GM21723 (cell line): ENCODE measurements at regions not wholly inside any gene's neighbourhood (a gene's known extent, or its start where the extent isn't known, plus 50 kb on each side); places are given as distances from the start of the nearest gene placed in this dataset.
"Not testable (repeated sequence)": the region's sequence is repeated elsewhere in the genome, so short reads cannot be mapped to it uniquely, and the experiment has no call there.

Experiments used
- ATAC-seq: cut with Tn5 transposase; IDR thresholded peaks from one replicate; pipeline ENCODE4 v1.9.1; 2021; ENCODE audit warnings: mild to moderate bottlenecking, moderate library complexity; ENCODE audit not compliant: unreplicated experiment

GRCh38 chrX:87236830-87237440 lies 280.7 kb upstream of the KLHL4 start:
- no peak for ATAC-seq

GRCh38 chrX:87265518-87265917 lies 252.1 kb upstream of the KLHL4 start:
- ATAC-seq = no peak

GRCh38 chrX:87272491-87272890 lies 245.1 kb upstream of the KLHL4 start:
- ATAC-seq = no peak

- ATAC-seq = no peak
These were observed 217.9 kb upstream of the KLHL4 start for GRCh38 chrX:87299563-87300160.

- ATAC-seq = no peak
These were observed 206.8 kb upstream of the KLHL4 start for GRCh38 chrX:87310780-87311179.

- ATAC-seq = no peak
These were observed 190.3 kb upstream of the KLHL4 start for GRCh38 chrX:87327267-87327666.

- no peak for ATAC-seq
These were observed 180.3 kb upstream of the KLHL4 start for GRCh38 chrX:87337267-87337666.

GRCh38 chrX:87338510-87338909 lies 179.1 kb upstream of the KLHL4 start:
- ATAC-seq = peak; percentile 74

GRCh38 chrX:87370865-87371264 lies 146.7 kb upstream of the KLHL4 start:
- no peak for ATAC-seq

- ATAC-seq = no peak
These were observed 143.3 kb upstream of the KLHL4 start for GRCh38 chrX:87374324-87374723.

GRCh38 chrX:87376896-87377295 lies 140.7 kb upstream of the KLHL4 start:
- ATAC-seq = no peak

- no peak for ATAC-seq
These were observed 129.2 kb upstream of the KLHL4 start for GRCh38 chrX:87388381-87388780.

- no peak for ATAC-seq
These were observed 125.9 kb upstream of the KLHL4 start for GRCh38 chrX:87391742-87392141.

- ATAC-seq = no peak
These were observed 125.2 kb upstream of the KLHL4 start for GRCh38 chrX:87392369-87392768.

GRCh38 chrX:87397103-87397886 lies 120.3 kb upstream of the KLHL4 start:
- ATAC-seq = no peak

- ATAC-seq = no peak
These were observed 115.3 kb upstream of the KLHL4 start for GRCh38 chrX:87402256-87402655.

GRCh38 chrX:87403551-87403950 lies 114.1 kb upstream of the KLHL4 start:
- no peak for ATAC-seq

- ATAC-seq = no peak
These were observed 108.3 kb upstream of the KLHL4 start for GRCh38 chrX:87409113-87409841.

GRCh38 chrX:87425618-87426017 lies 92.0 kb upstream of the KLHL4 start:
- no peak for ATAC-seq

GRCh38 chrX:87434618-87435017 lies 83.0 kb upstream of the KLHL4 start:
- no peak for ATAC-seq

GRCh38 chrX:87448613-87449012 lies 69.0 kb upstream of the KLHL4 start:
- ATAC-seq = not testable (repeated sequence)
